ENCODE measurements at regions not wholly inside any gene's neighbourhood (a gene's known extent, or its start where the extent isn't known, plus 50 kb on each side); places are given as distances from the start of the nearest gene placed in this dataset.

- DNase-seq = no peak
Observed at GRCh38 chr10:31147210-31147608, 115.5 kb upstream of the ZNF438 start.

- peak; percentile 23 for DNase-seq
Observed at GRCh38 chr10:31148951-31149350, 117.3 kb upstream of the ZNF438 start.

DNA sequence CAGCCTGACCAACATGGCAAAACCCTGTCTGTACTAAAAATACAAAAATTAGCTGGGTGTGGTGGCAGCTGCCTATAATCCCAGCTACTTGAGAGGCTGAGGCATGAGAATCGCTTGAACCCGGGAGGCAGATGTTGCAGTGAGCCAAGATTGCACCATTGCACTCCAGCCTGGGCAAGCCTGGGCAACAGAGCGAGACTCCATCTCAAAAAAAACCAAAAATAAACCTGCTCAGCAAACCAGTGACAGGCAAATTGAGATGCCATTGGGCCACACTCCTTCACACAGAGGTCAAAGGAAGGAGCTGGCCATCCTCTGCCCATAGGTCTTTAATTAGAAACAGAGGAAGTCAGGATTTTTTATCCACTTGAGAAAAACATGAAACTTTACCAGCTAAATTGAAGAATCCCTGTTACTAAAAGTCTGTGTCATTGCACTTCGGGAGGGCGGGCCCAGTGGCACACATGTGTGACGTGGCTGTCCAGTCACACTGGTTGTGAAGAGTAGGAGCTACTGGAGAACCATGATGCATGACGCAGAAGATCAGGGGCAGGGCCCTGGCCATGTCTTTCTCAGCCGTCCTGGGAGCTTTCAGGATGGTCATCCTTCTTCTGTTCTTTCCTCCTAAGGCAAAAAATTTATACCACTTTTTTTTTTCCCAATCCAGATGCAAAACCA lies 118.3 kb upstream of the ZNF438 start:
- no peak for DNase-seq

DNA sequence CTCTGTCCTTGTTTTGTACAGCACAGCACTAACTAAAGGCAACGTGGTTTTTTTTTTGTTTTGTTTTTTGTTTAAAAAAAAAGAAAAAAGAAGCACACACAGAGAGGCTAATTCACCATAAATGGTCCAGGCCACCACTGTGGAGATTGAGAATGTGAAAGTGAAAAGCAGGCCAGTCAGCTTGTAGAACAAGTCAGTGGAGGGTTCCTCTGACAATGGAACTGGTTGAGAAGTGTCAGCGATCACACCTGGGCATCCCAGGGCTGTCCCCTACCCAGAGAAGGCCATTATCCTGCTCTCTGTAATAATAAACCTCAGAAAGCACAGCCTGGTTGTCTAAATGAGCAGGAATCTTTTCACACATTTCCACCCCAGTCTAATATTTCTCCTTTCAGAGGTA lies 119.6 kb upstream of the ZNF438 start:
- DNase-seq = no peak

- DNase-seq = peak; percentile 0
Observed at GRCh38 chr10:31152421-31153135, 120.9 kb upstream of the ZNF438 start.

- no peak for DNase-seq
Observed at GRCh38 chr10:31153161-31153560, 121.5 kb upstream of the ZNF438 start.

GRCh38 chr10:31153692-31154091 lies 122.0 kb upstream of the ZNF438 start:
- no peak for DNase-seq

DNA sequence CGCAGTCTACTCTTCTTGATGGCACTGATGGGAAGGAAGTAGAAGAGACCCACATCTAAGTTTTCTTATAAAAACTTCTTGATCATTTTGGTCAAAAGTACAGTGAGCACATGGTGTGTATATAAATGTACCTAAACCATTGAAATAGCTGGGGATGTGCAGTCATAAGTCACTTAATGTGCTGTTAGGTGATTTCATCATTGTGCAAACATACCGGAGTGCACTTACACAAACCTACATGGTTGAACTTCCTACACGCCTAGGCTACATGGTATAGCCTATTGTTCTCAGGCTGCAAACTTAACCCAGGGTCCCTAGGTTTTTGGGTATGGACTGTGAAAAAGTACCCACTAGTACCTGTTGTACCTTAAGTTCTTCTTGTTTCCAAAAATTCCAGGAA lies 123.3 kb upstream of the ZNF438 start:
- no peak for DNase-seq

- peak; percentile 48 for DNase-seq
Observed at GRCh38 chr10:31157123-31158010, 125.7 kb upstream of the ZNF438 start.

- DNase-seq = no peak
Observed at GRCh38 chr10:31158011-31158658, 126.5 kb upstream of the ZNF438 start.

GRCh38 chr10:31166606-31167005 lies 134.9 kb upstream of the ZNF438 start:
- DNase-seq = no peak

- no peak for DNase-seq
Observed at GRCh38 chr10:31170636-31171035, 139.0 kb upstream of the ZNF438 start.

GRCh38 chr10:31171402-31172083 lies 139.9 kb upstream of the ZNF438 start:
- DNase-seq = no peak

DNA sequence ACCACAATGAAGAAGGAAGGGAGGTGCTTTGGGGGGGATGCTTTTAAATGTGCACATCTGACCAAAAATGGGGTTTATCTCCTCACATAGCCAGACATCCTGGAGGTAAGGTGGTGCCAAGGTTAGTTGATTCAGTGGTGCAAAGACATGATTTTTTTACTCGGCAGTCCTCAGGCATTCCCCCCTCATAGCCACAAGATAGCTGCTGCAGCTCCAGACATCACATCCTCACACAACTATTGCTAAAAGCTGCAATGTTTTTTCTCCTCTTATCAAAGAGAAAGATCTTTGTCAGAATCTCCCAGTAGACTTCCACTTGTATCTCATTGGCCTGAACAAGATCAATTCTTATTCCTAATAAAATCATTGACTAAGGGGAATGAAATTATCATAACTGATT lies 141.3 kb upstream of the ZNF438 start:
- DNase-seq = no peak

GRCh38 chr10:31173752-31174151 lies 142.1 kb upstream of the ZNF438 start:
- no peak for DNase-seq

GRCh38 chr10:31179091-31179680 lies 139.8 kb upstream of the ZEB1 start:
- no peak for DNase-seq

DNA sequence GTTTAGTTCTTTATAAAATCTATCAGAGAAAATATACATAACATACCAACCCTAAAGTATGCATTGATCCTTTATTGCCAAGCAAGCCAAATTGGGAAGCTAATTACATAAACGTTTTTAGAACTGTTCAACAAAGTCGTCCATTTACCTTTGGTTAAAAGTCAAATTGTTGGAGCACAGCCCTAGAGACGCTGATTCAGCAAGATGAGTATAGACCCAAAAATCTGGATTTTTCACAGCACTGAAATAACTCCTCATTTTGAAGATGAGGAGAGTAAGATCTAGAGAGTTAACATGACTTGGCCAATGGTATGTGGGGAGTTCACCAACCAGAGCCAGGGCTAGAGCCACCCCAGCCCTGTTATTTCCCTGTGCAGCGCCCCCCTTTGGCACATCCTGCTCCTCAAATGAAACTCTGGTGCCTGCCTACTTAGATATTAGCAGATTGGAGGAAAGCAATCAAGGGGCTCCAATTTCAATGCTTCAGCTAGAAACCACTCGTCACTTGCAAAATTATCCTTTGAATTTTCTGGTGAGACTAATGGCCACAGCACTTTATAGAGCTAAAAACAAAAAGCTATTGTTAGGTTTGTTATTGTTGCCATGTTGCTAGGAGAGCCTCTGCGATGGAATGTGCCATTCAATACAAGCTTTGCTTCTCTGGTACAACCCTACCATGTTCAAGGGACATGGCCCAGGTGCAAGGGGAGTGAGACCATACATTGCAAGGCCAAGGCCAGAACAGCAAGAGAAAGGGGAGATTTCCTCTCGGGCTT lies 132.6 kb upstream of the ZEB1 start:
- no peak for DNase-seq

- DNase-seq = no peak
Observed at GRCh38 chr10:31187182-31187581, 131.8 kb upstream of the ZEB1 start.

- DNase-seq = no peak
Observed at GRCh38 chr10:31187607-31188210, 131.3 kb upstream of the ZEB1 start.

DNA sequence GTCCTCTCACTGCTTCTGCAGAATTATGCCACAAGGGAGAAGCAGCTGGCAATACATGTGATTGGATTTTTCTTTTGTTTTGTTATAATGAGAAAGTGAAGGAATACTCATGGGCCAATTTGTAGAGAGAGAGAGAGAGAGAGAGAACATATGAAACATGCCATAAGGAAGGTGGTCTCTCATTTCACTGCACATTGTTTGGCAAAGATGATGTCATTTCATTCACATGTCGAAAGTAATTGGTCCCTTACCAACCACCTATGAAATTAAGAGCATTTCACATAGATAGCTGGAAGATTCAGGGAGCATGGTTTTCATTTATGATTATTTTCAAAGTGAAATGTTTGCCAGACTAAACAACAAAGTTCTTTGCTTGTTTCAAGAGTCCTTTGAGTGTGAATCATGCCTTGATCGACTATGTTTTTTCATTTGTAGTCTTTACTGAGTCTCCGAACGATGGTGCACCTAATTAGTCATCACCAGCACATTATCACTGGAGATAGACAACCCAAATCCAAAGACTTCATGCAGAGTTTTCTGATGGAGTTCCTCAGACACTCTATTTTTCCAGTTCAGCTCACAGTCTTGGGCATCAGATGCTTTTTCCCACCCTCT lies 130.1 kb upstream of the ZEB1 start:
- no peak for DNase-seq

Data from NCI-H69 (cell line).